ENCODE measurements at regions not wholly inside any gene's neighbourhood (a gene's known extent, or its start where the extent isn't known, plus 50 kb on each side); places are given as distances from the start of the nearest gene placed in this dataset.

- no peaks in the 10 kb centered on the region for H3K4me1 Mint-ChIP-seq
Observed at GRCh38 chr2:41434991-41435390, 612.8 kb upstream of the PKDCC start.

GRCh38 chr2:41441958-41442357 is 605.9 kb upstream of the PKDCC start:
- Mint-ChIP-seq H3K36me3 (peaks cover 0 to 3% (median 0%) of the 10 kb centered on the region in 3 donors), H3K27me3 (ENCODE audit: low read depth in 3 of 3) (peaks cover 0 to 8% (median 0%) of the 10 kb centered on the region in 3 donors), H3K27ac (peak overlapping the region in 1 of 6 donors; percentile 77), H3K4me1 (peaks cover 0 to 5% of the 10 kb centered on the region in 2 donors), H3K9me3 (no peaks in the 10 kb centered on the region), H3K4me3 (no peak overlapping the region)
- no peak for DNase-seq

More at GRCh38 chr2:41434991-41435390, 612.8 kb upstream of the PKDCC start:
- no peaks in the 10 kb centered on the region for H3K9me3 Mint-ChIP-seq
- peaks cover 0 to 3% (median 0%) of the 10 kb centered on the region in 3 donors for H3K36me3 Mint-ChIP-seq
- DNase-seq = no peak
- no peak overlapping the region for H3K4me3 Mint-ChIP-seq
- H3K27me3 Mint-ChIP-seq (ENCODE audit: low read depth in 3 of 3) = peaks cover 0 to 2% (median 0%) of the 10 kb centered on the region in 3 donors
- no peak overlapping the region for H3K27ac Mint-ChIP-seq

- peaks cover 0 to 6% (median 1%) of the 10 kb centered on the region in 3 donors for H3K27me3 Mint-ChIP-seq (ENCODE audit: low read depth in 3 of 3)
- H3K4me3 Mint-ChIP-seq = no peak overlapping the region
- no peaks in the 10 kb centered on the region for H3K9me3 Mint-ChIP-seq
- H3K36me3 Mint-ChIP-seq = no peaks in the 10 kb centered on the region
- H3K27ac Mint-ChIP-seq = no peak overlapping the region
- DNase-seq = no peak
- peaks cover 0 to 5% of the 10 kb centered on the region in 2 donors for H3K4me1 Mint-ChIP-seq
Observed at GRCh38 chr2:41445865-41446264, 602.0 kb upstream of the PKDCC start.

- Mint-ChIP-seq H3K4me3 (no peak overlapping the region), H3K4me1 (peaks cover 0 to 5% of the 10 kb centered on the region in 2 donors), H3K27ac (no peak overlapping the region), H3K27me3 (ENCODE audit: low read depth in 3 of 3) (peaks cover 0 to 6% (median 1%) of the 10 kb centered on the region in 3 donors), H3K9me3 (no peaks in the 10 kb centered on the region), H3K36me3 (no peaks in the 10 kb centered on the region)
- no peak for DNase-seq
Observed at GRCh38 chr2:41446266-41446665, 601.6 kb upstream of the PKDCC start.

GRCh38 chr2:41448221-41448620 is 599.6 kb upstream of the PKDCC start:
- no peaks in the 10 kb centered on the region for H3K4me1 Mint-ChIP-seq
- H3K27ac Mint-ChIP-seq = no peak overlapping the region
- DNase-seq = no peak
- peaks cover 0 to 6% (median 1%) of the 10 kb centered on the region in 3 donors for H3K27me3 Mint-ChIP-seq (ENCODE audit: low read depth in 3 of 3)
- H3K9me3 Mint-ChIP-seq = no peaks in the 10 kb centered on the region
- H3K4me3 Mint-ChIP-seq = no peak overlapping the region
- H3K36me3 Mint-ChIP-seq = peaks cover 0 to 7% (median 0%) of the 10 kb centered on the region in 3 donors

- no peak for DNase-seq
- H3K27ac Mint-ChIP-seq = peak overlapping the region; percentile 93 to 98 (median 96)
- H3K4me3 Mint-ChIP-seq = peak overlapping the region; percentile 28 to 76 (median 69)
- peaks cover 47 to 53% of the 10 kb centered on the region in 2 donors for H3K4me1 Mint-ChIP-seq
- H3K27me3 Mint-ChIP-seq (ENCODE audit: low read depth in 3 of 3) = peaks cover 0 to 5% (median 2%) of the 10 kb centered on the region in 3 donors
- H3K9me3 Mint-ChIP-seq = no peaks in the 10 kb centered on the region
- H3K36me3 Mint-ChIP-seq = peaks cover 0 to 11% (median 0%) of the 10 kb centered on the region in 3 donors
Observed at GRCh38 chr2:41457026-41457425, 590.8 kb upstream of the PKDCC start.

- no peak overlapping the region for H3K27ac Mint-ChIP-seq
- H3K9me3 Mint-ChIP-seq = no peaks in the 10 kb centered on the region
- H3K27me3 Mint-ChIP-seq (ENCODE audit: low read depth in 3 of 3) = peaks cover 0 to 6% (median 2%) of the 10 kb centered on the region in 3 donors
- DNase-seq = no peak
- H3K4me3 Mint-ChIP-seq = no peak overlapping the region
- peaks cover 46 to 48% of the 10 kb centered on the region in 2 donors for H3K4me1 Mint-ChIP-seq
- peaks cover 0 to 5% (median 0%) of the 10 kb centered on the region in 3 donors for H3K36me3 Mint-ChIP-seq
Observed at GRCh38 chr2:41460661-41461060, 587.2 kb upstream of the PKDCC start.

- DNase-seq = no peak
- Mint-ChIP-seq H3K9me3 (no peaks in the 10 kb centered on the region), H3K4me1 (peaks cover 13 to 16% of the 10 kb centered on the region in 2 donors), H3K27ac (peak overlapping the region in 3 of 6 donors; percentile 9 to 76 (median 33)), H3K4me3 (peak overlapping the region in 1 of 5 donors; percentile 13), H3K36me3 (peaks cover 0 to 6% (median 0%) of the 10 kb centered on the region in 3 donors), H3K27me3 (ENCODE audit: low read depth in 3 of 3) (peaks cover 0 to 1% (median 0%) of the 10 kb centered on the region in 3 donors)
Observed at GRCh38 chr2:41464395-41464794, 583.4 kb upstream of the PKDCC start.

- no peak for DNase-seq
- Mint-ChIP-seq H3K4me1 (no peaks in the 10 kb centered on the region), H3K27ac (peak overlapping the region in 2 of 6 donors; percentile 13 to 16), H3K9me3 (peaks cover 0 to 2% (median 0%) of the 10 kb centered on the region in 6 donors), H3K27me3 (ENCODE audit: low read depth in 3 of 3) (peaks cover 0 to 6% (median 0%) of the 10 kb centered on the region in 3 donors), H3K4me3 (no peak overlapping the region), H3K36me3 (peaks cover 0 to 10% (median 7%) of the 10 kb centered on the region in 3 donors)
Observed at GRCh38 chr2:41475959-41476358, 571.9 kb upstream of the PKDCC start.

- H3K36me3 Mint-ChIP-seq = no peaks in the 10 kb centered on the region
- no peak overlapping the region for H3K4me3 Mint-ChIP-seq
- peaks cover 0 to 3% (median 2%) of the 10 kb centered on the region in 3 donors for H3K27me3 Mint-ChIP-seq (ENCODE audit: low read depth in 3 of 3)
- no peaks in the 10 kb centered on the region for H3K9me3 Mint-ChIP-seq
- no peak for DNase-seq
- no peaks in the 10 kb centered on the region for H3K4me1 Mint-ChIP-seq
- no peak overlapping the region for H3K27ac Mint-ChIP-seq
Observed at GRCh38 chr2:41482659-41483058, 565.2 kb upstream of the PKDCC start.

GRCh38 chr2:41483226-41483625 is 564.6 kb upstream of the PKDCC start:
- no peaks in the 10 kb centered on the region for H3K36me3 Mint-ChIP-seq
- peaks cover 0 to 3% (median 2%) of the 10 kb centered on the region in 3 donors for H3K27me3 Mint-ChIP-seq (ENCODE audit: low read depth in 3 of 3)
- DNase-seq = no peak
- no peak overlapping the region for H3K27ac Mint-ChIP-seq
- no peaks in the 10 kb centered on the region for H3K4me1 Mint-ChIP-seq
- H3K4me3 Mint-ChIP-seq = no peak overlapping the region
- H3K9me3 Mint-ChIP-seq = no peaks in the 10 kb centered on the region

GRCh38 chr2:41483982-41484857 is 563.6 kb upstream of the PKDCC start:
- peaks cover 0 to 2% (median 0%) of the 10 kb centered on the region in 3 donors for H3K27me3 Mint-ChIP-seq (ENCODE audit: low read depth in 3 of 3)
- DNase-seq = no peak
- H3K4me1 Mint-ChIP-seq = no peaks in the 10 kb centered on the region
- no peaks in the 10 kb centered on the region for H3K9me3 Mint-ChIP-seq
- H3K27ac Mint-ChIP-seq = no peak overlapping the region
- H3K4me3 Mint-ChIP-seq = no peak overlapping the region
- H3K36me3 Mint-ChIP-seq = no peaks in the 10 kb centered on the region

- no peak for DNase-seq
- Mint-ChIP-seq H3K36me3 (peaks cover 0 to under 1% (median 0%) of the 10 kb centered on the region in 3 donors), H3K27ac (no peak overlapping the region), H3K4me3 (no peak overlapping the region), H3K4me1 (no peaks in the 10 kb centered on the region), H3K27me3 (ENCODE audit: low read depth in 3 of 3) (peaks cover 0 to 2% (median 0%) of the 10 kb centered on the region in 3 donors), H3K9me3 (peaks cover 0 to 1% (median 0%) of the 10 kb centered on the region in 6 donors)
Observed at GRCh38 chr2:41484858-41485234, 563.0 kb upstream of the PKDCC start.

GRCh38 chr2:41486948-41487347 is 560.9 kb upstream of the PKDCC start:
- H3K9me3 Mint-ChIP-seq = peaks cover 0 to 1% (median 0%) of the 10 kb centered on the region in 6 donors
- H3K27me3 Mint-ChIP-seq (ENCODE audit: low read depth in 3 of 3) = peaks cover 0 to 2% (median 0%) of the 10 kb centered on the region in 3 donors
- no peak overlapping the region for H3K27ac Mint-ChIP-seq
- peaks cover 0 to 3% (median 0%) of the 10 kb centered on the region in 3 donors for H3K36me3 Mint-ChIP-seq
- H3K4me1 Mint-ChIP-seq = no peaks in the 10 kb centered on the region
- DNase-seq = no peak
- no peak overlapping the region for H3K4me3 Mint-ChIP-seq

Data from immature natural killer cell (primary cell).